ENCODE measurements at regions not wholly inside any gene's neighbourhood (a gene's known extent, or its start where the extent isn't known, plus 50 kb on each side); places are given as distances from the start of the nearest gene placed in this dataset.
A peak's percentile ranks its signal among the peaks of the same experiment; 100 is the strongest.

GRCh38 chr4:167469436-167469835 is 235.1 kb upstream of the SPOCK3 start:
- H3K27ac Mint-ChIP-seq, result no peak overlapping the region

DNA sequence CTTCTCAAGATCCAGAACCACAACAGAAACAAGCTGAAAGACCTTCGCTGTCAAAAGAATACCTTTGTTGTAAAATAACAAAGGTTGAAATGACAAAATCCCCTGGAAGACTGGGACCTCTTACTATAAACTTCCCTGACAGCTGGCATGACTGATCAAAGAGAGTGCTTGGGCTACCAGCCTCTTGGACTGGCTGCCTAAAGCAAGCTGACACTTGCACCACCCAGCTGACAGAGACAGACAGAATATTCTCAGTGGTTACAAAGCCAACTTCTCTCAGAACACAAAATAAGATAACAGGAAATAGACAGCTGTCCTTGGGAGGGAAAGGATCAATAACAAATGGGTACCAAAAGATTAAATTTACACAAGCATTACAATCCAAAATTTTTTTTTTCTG is 241.7 kb upstream of the SPOCK3 start:
- no peak overlapping the region for H3K4me3 Mint-ChIP-seq

More at GRCh38 chr4:167469436-167469835, 235.1 kb upstream of the SPOCK3 start:
- TF ChIP-seq CTCF (IDR thresholded peaks at IDR 0.05; ENCODE audit: unreplicated experiment), result no peak
- no peak for DNase-seq (ENCODE audit: low spot score in 2 of 2, unreplicated experiment in 2 of 2)
- H3K9me3 Mint-ChIP-seq, result no peaks in the 10 kb centered on the region
- peaks cover 5% of the 10 kb centered on the region for H3K27me3 Mint-ChIP-seq (ENCODE audit: low read depth)
- H3K36me3 Mint-ChIP-seq, result no peaks in the 10 kb centered on the region
- no peaks in the 10 kb centered on the region for H3K4me1 Mint-ChIP-seq
- H3K4me3 Mint-ChIP-seq, result no peak overlapping the region

DNA sequence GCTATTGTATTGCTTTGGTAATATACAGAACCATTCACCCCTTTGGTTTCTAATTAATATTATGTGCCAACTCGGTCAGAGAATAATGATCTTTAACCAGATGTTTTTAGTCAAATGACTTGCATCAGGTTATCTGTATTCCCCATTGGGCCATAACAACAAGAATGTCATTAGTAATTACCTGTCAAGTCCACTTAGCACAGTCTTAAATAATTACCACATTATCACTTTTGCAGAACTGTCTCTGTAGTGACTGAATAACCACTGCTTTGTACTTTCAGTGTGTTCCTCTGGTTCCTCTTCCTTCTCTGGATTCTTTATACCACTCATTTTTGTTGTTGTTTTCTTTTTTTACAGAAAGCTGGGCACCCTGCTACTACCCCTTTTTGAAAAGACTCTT is 257.7 kb upstream of the SPOCK3 start:
- TF ChIP-seq CTCF (IDR thresholded peaks at IDR 0.05; ENCODE audit: unreplicated experiment), result no peak
- DNase-seq (ENCODE audit: low spot score in 2 of 2, unreplicated experiment in 2 of 2), result no peak
- peaks cover 28% of the 10 kb centered on the region for H3K9me3 Mint-ChIP-seq
- H3K27ac Mint-ChIP-seq, result no peak overlapping the region
- H3K27me3 Mint-ChIP-seq (ENCODE audit: low read depth), result no peaks in the 10 kb centered on the region
- H3K4me3 Mint-ChIP-seq, result no peak overlapping the region
- no peaks in the 10 kb centered on the region for H3K36me3 Mint-ChIP-seq
- no peaks in the 10 kb centered on the region for H3K4me1 Mint-ChIP-seq

More for the DNA sequence above, 241.7 kb upstream of the SPOCK3 start:
- no peaks in the 10 kb centered on the region for H3K9me3 Mint-ChIP-seq
- H3K27ac Mint-ChIP-seq, result no peak overlapping the region
- H3K27me3 Mint-ChIP-seq (ENCODE audit: low read depth), result no peaks in the 10 kb centered on the region
- no peak for TF ChIP-seq CTCF (IDR thresholded peaks at IDR 0.05; ENCODE audit: unreplicated experiment)
- no peaks in the 10 kb centered on the region for H3K36me3 Mint-ChIP-seq
- H3K4me1 Mint-ChIP-seq, result no peaks in the 10 kb centered on the region
- DNase-seq (ENCODE audit: low spot score in 2 of 2, unreplicated experiment in 2 of 2), result no peak

- H3K4me1 Mint-ChIP-seq, result no peaks in the 10 kb centered on the region
- no peak overlapping the region for H3K4me3 Mint-ChIP-seq
- TF ChIP-seq CTCF (IDR thresholded peaks at IDR 0.05; ENCODE audit: unreplicated experiment), result no peak
- no peak overlapping the region for H3K27ac Mint-ChIP-seq
- no peaks in the 10 kb centered on the region for H3K27me3 Mint-ChIP-seq (ENCODE audit: low read depth)
- DNase-seq (ENCODE audit: low spot score in 2 of 2, unreplicated experiment in 2 of 2), result no peak
- H3K9me3 Mint-ChIP-seq, result peaks cover 23% of the 10 kb centered on the region
- no peaks in the 10 kb centered on the region for H3K36me3 Mint-ChIP-seq
These were observed 275.3 kb upstream of the SPOCK3 start for GRCh38 chr4:167509551-167509950.

DNA sequence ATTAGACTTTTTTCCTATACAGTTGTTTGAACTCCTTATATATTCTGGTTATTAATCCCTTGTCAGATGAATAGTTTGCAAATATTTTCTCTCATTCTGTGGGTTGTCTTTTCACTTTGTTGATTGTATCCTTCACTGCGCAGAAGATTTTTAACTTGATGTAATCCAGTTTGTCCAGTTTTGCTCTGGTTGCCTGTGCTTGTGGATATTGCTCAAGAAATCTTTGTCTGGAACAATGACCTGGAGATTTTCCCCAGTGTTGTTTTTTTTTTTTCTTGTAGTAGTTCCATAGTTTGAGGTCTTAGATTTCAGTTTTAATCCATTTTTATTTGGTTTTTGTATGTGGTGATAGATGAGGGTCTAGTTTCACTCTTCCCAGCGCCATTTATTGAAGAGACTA is 289.8 kb upstream of the SPOCK3 start:
- TF ChIP-seq CTCF (IDR thresholded peaks at IDR 0.05; ENCODE audit: unreplicated experiment), result no peak
- no peak overlapping the region for H3K27ac Mint-ChIP-seq
- peaks cover 17% of the 10 kb centered on the region for H3K9me3 Mint-ChIP-seq
- DNase-seq (ENCODE audit: low spot score in 2 of 2, unreplicated experiment in 2 of 2), result no peak
- no peaks in the 10 kb centered on the region for H3K4me1 Mint-ChIP-seq
- no peaks in the 10 kb centered on the region for H3K36me3 Mint-ChIP-seq
- no peaks in the 10 kb centered on the region for H3K27me3 Mint-ChIP-seq (ENCODE audit: low read depth)
- no peak overlapping the region for H3K4me3 Mint-ChIP-seq

DNA sequence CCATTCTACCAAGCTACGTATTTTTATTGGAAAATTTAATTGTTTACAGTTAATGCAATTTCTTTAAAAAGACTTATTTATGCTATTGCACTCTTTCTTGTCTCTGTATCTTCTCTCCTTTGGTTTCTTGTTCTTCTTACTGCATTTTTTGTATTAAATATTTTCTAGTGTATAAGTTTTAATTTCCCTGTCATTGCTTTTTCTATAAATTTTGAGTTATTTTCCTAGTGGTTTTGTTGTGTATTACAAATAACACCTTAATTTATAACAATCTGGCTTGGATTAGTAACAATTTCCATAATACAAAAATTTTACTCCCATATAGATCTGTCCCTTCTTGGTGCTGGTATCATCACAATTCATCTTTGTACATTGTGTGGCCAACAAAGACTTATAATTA is 303.5 kb upstream of the SPOCK3 start:
- no peaks in the 10 kb centered on the region for H3K36me3 Mint-ChIP-seq
- peak; percentile 50 for TF ChIP-seq CTCF (IDR thresholded peaks at IDR 0.05; ENCODE audit: unreplicated experiment)
- no peaks in the 10 kb centered on the region for H3K27me3 Mint-ChIP-seq (ENCODE audit: low read depth)
- no peak overlapping the region for H3K27ac Mint-ChIP-seq
- peaks cover 25% of the 10 kb centered on the region for H3K9me3 Mint-ChIP-seq
- H3K4me3 Mint-ChIP-seq, result no peak overlapping the region
- DNase-seq (ENCODE audit: low spot score in 2 of 2, unreplicated experiment in 2 of 2), result no peak
- no peaks in the 10 kb centered on the region for H3K4me1 Mint-ChIP-seq

Data from mesothelial cell of epicardium (in vitro differentiated cells).